HEK293 (cell line): ENCODE measurements at regions not wholly inside any gene's neighbourhood (a gene's known extent, or its start where the extent isn't known, plus 50 kb on each side); places are given as distances from the start of the nearest gene placed in this dataset.

ENCODE experiments used
- CTCF ChIP-seq: fragments of 450-650 bp; formaldehyde crosslinking; IDR thresholded peaks from 2 replicates; pipeline ENCODE4 v1.5.1; 2016; ENCODE audit warnings: missing biosample characterization, missing genetic modification characterization
- KLF16 ChIP-seq: fragments of 450-650 bp; formaldehyde crosslinking; IDR thresholded peaks from 2 replicates; pipeline ENCODE4 v1.5.1; 2017; ENCODE audit warnings: missing biosample characterization, missing genetic modification characterization
- SALL2 ChIP-seq: fragments of 450-650 bp; formaldehyde crosslinking; IDR thresholded peaks from 2 replicates; pipeline ENCODE4 v1.5.0; 2017; ENCODE audit warnings: missing biosample characterization, mild to moderate bottlenecking, missing genetic modification characterization, borderline replicate concordance
- ZNF423 ChIP-seq: fragments of 450-650 bp; formaldehyde crosslinking; IDR thresholded peaks from 2 replicates; pipeline ENCODE4 v1.5.1; 2016; ENCODE audit warnings: missing biosample characterization, missing genetic modification characterization

- TF ChIP-seq CTCF (tag by site-specific recombination) = no peak
- TF ChIP-seq ZNF423 (tag by site-specific recombination) = no peak
- no peak for TF ChIP-seq KLF16
- TF ChIP-seq SALL2 (tag by site-specific recombination) = no peak
These were observed 93.6 kb upstream of the ZNF462 start for GRCh38 chr9:106769331-106769730.
